HG03159 (cell line): ENCODE measurements at regions not wholly inside any gene's neighbourhood (a gene's known extent, or its start where the extent isn't known, plus 50 kb on each side); places are given as distances from the start of the nearest gene placed in this dataset.

Experiments used
- ATAC-seq: cut with Tn5 transposase; IDR thresholded peaks from one replicate; pipeline ENCODE4 v1.9.1; 2021; ENCODE audit warnings: mild to moderate bottlenecking, moderate library complexity; ENCODE audit not compliant: unreplicated experiment

GRCh38 chr12:67794161-67794560 lies 145.6 kb downstream of the DYRK2 start:
- ATAC-seq = no peak

- no peak for ATAC-seq
Measured at GRCh38 chr12:67795236-67795635, 146.7 kb downstream of the DYRK2 start.

GRCh38 chr12:67797185-67797741 lies 148.7 kb downstream of the DYRK2 start:
- ATAC-seq = no peak

- no peak for ATAC-seq
Measured at GRCh38 chr12:67797753-67798152, 149.2 kb downstream of the DYRK2 start.

- no peak for ATAC-seq
Measured at GRCh38 chr12:67798768-67799167, 150.2 kb downstream of the DYRK2 start.

GRCh38 chr12:67802731-67803130 lies 154.2 kb downstream of the DYRK2 start:
- no peak for ATAC-seq

GRCh38 chr12:67803278-67803993 lies 154.9 kb downstream of the DYRK2 start:
- ATAC-seq = no peak

GRCh38 chr12:67804168-67804567 lies 155.6 kb downstream of the DYRK2 start:
- no peak for ATAC-seq

GRCh38 chr12:67807814-67808213 lies 159.3 kb downstream of the DYRK2 start:
- no peak for ATAC-seq

GRCh38 chr12:67810166-67810565 lies 161.6 kb downstream of the DYRK2 start:
- no peak for ATAC-seq

GRCh38 chr12:67811437-67812361 lies 163.2 kb downstream of the DYRK2 start:
- ATAC-seq = no peak

- ATAC-seq = no peak
Measured at GRCh38 chr12:67813456-67813904, 164.9 kb downstream of the DYRK2 start.

GRCh38 chr12:67816269-67816668 lies 167.7 kb downstream of the DYRK2 start:
- ATAC-seq = no peak

GRCh38 chr12:67818459-67818903 lies 169.9 kb downstream of the DYRK2 start:
- ATAC-seq = no peak

GRCh38 chr12:67819902-67820301 lies 169.3 kb upstream of the IFNG-AS1 start:
- no peak for ATAC-seq

- no peak for ATAC-seq
Measured at GRCh38 chr12:67820694-67821093, 168.6 kb upstream of the IFNG-AS1 start.

- ATAC-seq = no peak
Measured at GRCh38 chr12:67822826-67823225, 166.4 kb upstream of the IFNG-AS1 start.

- no peak for ATAC-seq
Measured at GRCh38 chr12:67826148-67826547, 163.1 kb upstream of the IFNG-AS1 start.

GRCh38 chr12:67826946-67827720 lies 162.1 kb upstream of the IFNG-AS1 start:
- ATAC-seq = no peak

- ATAC-seq = no peak
Measured at GRCh38 chr12:67827820-67828383, 161.3 kb upstream of the IFNG-AS1 start.
